HG03039 (cell line): ENCODE measurements at regions not wholly inside any gene's neighbourhood (a gene's known extent, or its start where the extent isn't known, plus 50 kb on each side); places are given as distances from the start of the nearest gene placed in this dataset.

Source experiments
- ATAC-seq: cut with Tn5 transposase; IDR thresholded peaks from one replicate; pipeline ENCODE4 v1.9.1; 2021; ENCODE audit warnings: mild to moderate bottlenecking, moderate library complexity; ENCODE audit not compliant: unreplicated experiment

DNA sequence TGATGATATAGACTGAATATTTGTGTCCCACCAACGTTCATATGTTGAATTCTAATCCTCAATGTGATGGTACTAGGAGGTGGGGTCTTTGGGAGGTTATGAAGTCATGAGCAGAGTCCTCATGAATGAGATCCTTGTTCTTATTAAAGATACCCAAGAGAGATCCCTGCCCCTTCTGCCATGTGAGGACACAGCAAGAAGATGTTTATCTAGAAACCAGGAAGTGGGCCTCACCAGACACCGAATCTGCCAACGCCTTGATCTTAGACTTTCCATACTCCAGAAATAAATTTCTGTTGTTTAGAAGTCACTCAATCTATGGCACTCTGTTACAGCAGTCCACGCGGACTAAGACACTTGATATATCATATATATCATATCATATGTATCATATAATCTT lies 67.7 kb upstream of the GCM1 start:
- ATAC-seq = no peak

DNA sequence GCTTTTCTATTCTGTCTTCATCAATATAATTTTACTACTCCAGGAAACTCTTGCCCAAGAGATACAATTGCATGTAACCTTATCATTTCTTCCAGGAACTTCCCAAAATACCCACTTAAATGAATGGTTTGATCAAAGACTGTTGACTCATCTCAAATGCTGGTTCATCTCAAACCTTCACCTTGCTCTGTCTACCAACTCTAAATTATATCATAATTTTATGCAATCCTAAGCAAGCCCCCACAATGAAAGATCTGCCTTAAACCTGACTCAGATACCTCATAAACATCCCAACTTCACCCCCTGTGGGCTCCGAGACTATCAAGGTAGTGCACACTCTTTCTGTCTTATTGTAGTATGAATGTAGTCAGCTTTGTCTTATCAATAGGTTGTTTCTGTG lies 65.5 kb upstream of the GCM1 start:
- no peak for ATAC-seq

DNA sequence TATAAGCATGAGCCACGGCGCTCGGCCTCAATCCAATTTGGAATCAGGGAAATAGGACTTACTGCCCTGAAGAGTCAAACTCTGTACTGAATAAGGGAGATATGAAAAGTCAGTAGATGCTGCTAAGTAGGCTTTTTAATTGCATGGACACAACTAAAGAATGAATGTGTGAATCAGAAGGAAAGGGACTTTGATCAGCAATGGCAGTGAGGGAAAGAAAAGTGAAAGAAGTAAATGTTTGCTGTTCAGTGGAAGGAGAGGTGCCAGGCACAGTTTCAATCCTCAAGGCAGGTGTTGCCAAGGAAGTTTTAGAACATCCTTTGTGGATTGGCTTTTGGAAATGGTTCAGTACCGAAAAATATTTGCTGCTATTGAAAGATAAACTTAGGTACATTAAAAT lies 62.2 kb upstream of the GCM1 start:
- ATAC-seq = no peak

DNA sequence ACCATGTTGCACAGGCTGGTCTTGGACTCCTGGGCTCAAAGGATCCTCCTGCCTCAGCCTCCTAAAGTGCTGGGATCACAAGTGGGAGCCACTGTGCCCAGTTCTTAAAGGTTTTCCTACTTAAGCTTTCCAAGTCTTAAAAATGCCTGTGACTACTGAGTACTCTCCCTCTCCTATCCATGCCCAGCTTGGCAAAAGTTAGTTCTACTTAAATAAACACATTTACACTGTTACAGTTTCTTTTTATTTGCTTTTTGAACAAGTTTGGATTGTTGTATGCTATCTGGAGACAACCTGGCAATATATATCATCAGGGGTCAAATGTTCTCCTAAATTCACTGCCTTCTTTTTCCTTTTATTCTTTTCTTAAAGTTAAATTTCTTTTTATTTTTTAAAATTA lies 61.0 kb upstream of the GCM1 start:
- ATAC-seq = no peak

DNA sequence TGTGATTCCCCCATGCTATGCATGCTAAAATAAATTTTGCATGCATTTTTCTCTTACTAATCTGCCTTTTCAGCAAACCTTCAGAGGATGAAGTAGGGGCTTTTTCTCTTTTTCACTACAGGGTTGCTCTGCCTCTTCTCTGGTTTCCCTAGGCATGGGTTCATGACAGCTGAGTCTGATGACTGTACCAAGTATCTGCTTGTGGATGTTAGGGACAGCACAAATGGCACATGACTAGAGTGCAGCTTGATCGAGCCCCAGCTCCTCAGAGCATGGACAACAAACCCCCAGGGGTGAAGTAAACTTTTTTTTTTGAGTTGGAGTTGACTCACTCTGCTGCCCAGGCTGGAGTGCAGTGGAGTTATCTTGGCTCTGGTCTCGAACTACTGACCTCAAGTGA lies 57.1 kb upstream of the GCM1 start:
- ATAC-seq = no peak

DNA sequence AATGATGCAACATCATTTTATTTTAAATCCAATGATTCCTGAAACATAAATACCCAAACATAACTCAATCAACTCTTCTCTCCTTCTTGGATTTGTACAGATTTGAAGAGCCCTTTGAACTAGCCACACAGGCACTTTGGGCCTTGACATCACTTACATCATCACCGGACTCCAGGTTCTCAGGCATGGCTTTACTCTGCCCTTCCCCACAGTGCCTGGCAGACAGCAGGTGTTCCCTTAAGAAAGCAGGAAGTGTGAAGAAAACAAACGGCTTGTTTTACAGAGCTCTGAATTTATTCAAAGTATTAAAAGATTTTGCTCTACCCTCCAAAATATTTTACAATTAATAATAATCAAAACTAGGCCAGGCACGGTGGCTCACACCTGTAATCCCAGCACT lies 54.8 kb upstream of the GCM1 start:
- no peak for ATAC-seq

DNA sequence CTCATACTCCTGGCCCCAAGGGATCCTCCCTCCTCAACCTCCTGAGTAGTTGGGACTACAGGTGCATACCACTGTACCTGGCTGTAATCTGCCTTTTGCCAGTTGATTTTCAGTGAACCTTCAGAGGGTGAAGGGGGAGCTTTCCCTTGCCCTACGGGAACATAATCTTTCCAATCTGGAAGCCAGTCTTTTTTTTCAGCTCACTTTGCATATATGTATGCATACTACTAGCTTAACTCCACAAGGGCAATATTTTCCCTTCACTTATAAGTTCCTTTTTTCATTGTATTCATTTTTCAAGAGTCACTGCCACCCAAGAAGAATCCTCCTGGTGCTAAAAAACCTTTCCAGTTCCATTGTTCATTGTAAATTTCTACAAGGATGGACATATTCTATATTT lies 53.4 kb upstream of the GCM1 start:
- no peak for ATAC-seq

DNA sequence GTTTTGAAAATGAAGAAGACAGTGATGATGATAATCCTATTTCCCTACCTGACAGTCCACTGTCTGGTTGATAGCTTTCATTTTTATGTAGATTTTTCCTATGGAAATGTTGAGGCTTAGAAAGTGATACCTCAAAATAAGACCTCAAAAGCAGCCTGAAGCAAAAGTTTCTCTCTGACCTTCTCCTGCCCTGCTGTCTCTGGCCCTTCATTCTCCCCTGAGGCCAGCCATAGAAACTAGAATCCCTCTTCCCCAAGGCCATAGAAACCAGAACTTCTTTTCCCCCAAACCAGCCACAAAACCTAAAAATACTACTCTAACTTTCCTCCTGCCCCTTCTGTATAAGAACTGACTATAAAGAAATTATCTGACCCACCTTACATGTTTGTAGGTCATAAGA lies 52.6 kb upstream of the GCM1 start:
- ATAC-seq = no peak

DNA sequence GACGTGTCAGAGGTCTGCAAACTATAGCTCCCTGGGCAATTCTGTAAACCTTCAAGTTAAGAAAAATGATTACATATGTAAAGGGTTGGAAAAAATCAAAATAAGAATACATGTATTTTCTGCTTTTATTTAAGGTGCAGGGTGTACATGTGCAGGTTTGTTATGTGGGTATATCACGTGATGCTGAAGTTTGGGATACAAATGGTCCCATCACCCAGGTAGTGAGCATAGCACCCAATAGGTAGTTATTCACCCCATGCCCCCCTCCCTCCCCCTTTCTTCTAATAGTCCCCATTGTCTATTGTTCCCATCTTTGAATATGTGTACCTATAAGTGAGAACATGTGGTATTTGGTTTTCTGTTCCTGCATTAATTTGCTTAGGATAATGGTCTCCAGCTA lies 51.1 kb upstream of the GCM1 start:
- no peak for ATAC-seq

DNA sequence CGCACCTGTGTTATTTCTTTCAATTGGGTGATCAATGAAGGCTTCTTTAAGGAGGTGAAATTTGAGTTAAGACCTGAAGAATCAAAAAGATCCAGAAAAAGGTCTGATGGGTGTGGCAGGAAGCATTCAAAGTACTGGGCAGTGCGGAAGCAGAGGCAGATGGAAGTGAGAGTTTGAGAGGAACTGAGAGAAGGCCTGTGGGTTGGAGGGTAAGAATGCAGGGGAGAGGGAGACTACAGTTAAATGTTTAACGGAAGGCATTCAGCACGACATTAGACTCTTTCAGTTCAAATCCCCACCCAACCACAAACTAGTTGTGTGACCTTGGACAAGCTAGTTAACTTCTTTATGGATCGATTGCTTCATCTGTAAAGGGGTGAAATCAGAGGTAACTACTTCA lies 50.5 kb upstream of the GCM1 start:
- ATAC-seq = peak; percentile 93
